ENCODE measurements at regions not wholly inside any gene's neighbourhood (a gene's known extent, or its start where the extent isn't known, plus 50 kb on each side); places are given as distances from the start of the nearest gene placed in this dataset.

DNA sequence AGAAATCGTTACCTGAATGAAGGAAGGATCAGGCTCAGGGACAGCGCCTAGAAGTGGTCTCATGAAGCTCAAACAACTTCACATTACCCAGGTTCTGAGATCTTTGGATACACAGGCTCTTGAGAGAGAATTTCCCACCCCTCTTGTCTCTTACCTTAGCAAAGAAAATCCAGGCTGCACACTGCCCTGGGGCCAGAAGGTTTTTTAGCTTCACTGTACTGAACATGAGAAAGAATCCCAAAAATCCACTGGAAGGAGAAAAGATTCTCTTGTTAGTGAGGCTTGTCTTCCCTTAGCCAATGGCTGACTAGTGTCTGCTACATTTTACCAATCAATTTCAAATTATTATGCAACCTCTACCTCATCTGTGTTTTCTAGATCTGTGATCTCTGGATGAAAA, 101.0 kb upstream of the RIOK3 start:
- POLR2A ChIA-PET: no interaction called here
- CTCF ChIA-PET: interaction anchor here (1.2 kb wide), 1 partner anchor 60 kb away, joined by 3 read pairs; no protein-coding TSS in a partner anchor
- H3K27me3 Mint-ChIP-seq: no peaks in the 10 kb centered on the region
- H3K9me3 Mint-ChIP-seq: peaks cover 4% of the 10 kb centered on the region
- intact Hi-C loops (cut with micrococcal nuclease): no loop called here
- DNase-seq: no peak
- H3K4me3 Mint-ChIP-seq: no peak overlapping the region
- no peak overlapping the region for H3K27ac Mint-ChIP-seq
- H3K36me3 Mint-ChIP-seq: peaks cover 41% of the 10 kb centered on the region
- peaks cover 2% of the 10 kb centered on the region for H3K4me1 Mint-ChIP-seq (ENCODE audit: low read depth)

DNA sequence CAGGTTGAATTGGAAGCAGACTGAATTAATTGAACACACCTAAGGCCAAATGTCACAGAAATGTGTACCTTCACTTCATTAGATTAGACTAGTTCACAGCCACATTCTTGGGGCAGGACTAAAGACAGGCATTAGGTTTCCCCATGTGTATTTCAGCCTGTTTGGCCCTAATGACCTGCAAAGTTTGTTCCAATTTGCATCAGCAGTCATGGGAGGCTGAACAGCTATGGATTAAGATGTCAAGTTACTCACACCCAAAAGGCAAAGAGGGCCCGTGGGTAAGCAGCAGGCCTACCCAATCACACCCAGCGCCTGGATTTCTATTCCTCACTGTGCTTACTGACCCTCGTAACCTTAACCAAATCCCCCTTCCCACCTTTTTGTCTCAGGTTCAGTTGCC, 99.6 kb upstream of the RIOK3 start:
- Mint-ChIP-seq H3K4me1 (ENCODE audit: low read depth) (peaks cover 6% of the 10 kb centered on the region), H3K9me3 (peaks cover 4% of the 10 kb centered on the region), H3K4me3 (no peak overlapping the region), H3K36me3 (peaks cover 41% of the 10 kb centered on the region), H3K27ac (no peak overlapping the region), H3K27me3 (no peaks in the 10 kb centered on the region)
- CTCF ChIA-PET: no interaction called here
- POLR2A ChIA-PET: no interaction called here
- intact Hi-C loops (cut with micrococcal nuclease): no loop called here
- DNase-seq: no peak

GRCh38 chr18:23354625-23355024, 98.5 kb upstream of the RIOK3 start:
- DNase-seq: no peak
- Mint-ChIP-seq H3K27ac (no peak overlapping the region), H3K27me3 (no peaks in the 10 kb centered on the region), H3K4me1 (ENCODE audit: low read depth) (peaks cover 10% of the 10 kb centered on the region), H3K36me3 (peaks cover 31% of the 10 kb centered on the region), H3K4me3 (no peak overlapping the region), H3K9me3 (peaks cover 4% of the 10 kb centered on the region)
- CTCF ChIA-PET: interaction anchor here (1.0 kb wide), 1 partner anchor 58 kb away, joined by 3 read pairs; no protein-coding TSS in a partner anchor
- POLR2A ChIA-PET: no interaction called here
- intact Hi-C loops (cut with micrococcal nuclease): loop anchor here (5.0 kb wide), 2 partner anchors 58 to 122 kb away; no protein-coding TSS in a partner anchor

DNA sequence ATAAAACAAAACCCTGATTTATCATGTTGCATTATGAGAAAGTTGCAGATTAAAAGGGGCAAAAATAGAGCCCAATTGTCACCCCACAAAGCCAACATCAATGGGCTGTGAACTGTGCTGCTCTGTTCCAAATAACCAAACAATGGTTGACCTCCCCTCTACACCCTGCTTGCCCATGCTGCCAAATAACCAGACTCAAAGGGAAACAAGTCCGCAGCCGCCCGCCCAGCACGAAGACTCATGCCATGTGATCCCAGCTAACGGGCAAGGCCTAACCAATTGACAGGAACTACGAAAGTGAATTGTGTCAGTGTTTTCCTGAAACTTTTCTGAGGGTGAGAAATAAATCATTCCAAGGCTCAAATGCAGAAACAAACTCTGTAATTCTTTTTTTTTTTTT, 97.9 kb upstream of the RIOK3 start:
- intact Hi-C loops (cut with micrococcal nuclease): loop anchor here (5.0 kb wide), 2 partner anchors 57 to 123 kb away; no protein-coding TSS in a partner anchor
- DNase-seq: no peak
- Mint-ChIP-seq H3K4me1 (ENCODE audit: low read depth) (peaks cover 10% of the 10 kb centered on the region), H3K27me3 (no peaks in the 10 kb centered on the region), H3K4me3 (no peak overlapping the region), H3K27ac (no peak overlapping the region), H3K9me3 (peaks cover 4% of the 10 kb centered on the region), H3K36me3 (peaks cover 25% of the 10 kb centered on the region)
- ChIA-PET POLR2A (no interaction called here), CTCF (interaction anchor here (1.0 kb wide), 1 partner anchor 58 kb away, joined by 3 read pairs; no protein-coding TSS in a partner anchor)

DNA sequence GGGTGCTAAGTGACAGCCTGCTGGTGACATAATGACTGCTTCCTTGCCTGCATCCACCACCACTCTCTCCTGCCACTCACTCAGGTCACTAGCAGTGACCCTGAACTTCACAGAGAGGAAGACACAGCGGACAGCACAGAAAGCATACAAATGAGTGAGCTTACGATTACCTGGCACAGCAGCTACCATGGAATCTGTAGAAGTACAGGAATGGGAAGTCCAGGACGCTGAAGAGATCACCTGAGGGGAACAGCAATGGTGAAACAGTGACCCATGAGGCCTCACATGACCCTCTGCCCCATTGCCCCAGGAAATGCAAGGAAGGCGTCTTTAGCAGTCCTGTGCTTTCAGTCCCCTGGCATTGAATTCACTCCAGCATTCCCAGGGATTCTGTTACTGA, 96.7 kb upstream of the RIOK3 start:
- CTCF ChIA-PET: no interaction called here
- no peak overlapping the region for H3K4me3 Mint-ChIP-seq
- DNase-seq: no peak

DNA sequence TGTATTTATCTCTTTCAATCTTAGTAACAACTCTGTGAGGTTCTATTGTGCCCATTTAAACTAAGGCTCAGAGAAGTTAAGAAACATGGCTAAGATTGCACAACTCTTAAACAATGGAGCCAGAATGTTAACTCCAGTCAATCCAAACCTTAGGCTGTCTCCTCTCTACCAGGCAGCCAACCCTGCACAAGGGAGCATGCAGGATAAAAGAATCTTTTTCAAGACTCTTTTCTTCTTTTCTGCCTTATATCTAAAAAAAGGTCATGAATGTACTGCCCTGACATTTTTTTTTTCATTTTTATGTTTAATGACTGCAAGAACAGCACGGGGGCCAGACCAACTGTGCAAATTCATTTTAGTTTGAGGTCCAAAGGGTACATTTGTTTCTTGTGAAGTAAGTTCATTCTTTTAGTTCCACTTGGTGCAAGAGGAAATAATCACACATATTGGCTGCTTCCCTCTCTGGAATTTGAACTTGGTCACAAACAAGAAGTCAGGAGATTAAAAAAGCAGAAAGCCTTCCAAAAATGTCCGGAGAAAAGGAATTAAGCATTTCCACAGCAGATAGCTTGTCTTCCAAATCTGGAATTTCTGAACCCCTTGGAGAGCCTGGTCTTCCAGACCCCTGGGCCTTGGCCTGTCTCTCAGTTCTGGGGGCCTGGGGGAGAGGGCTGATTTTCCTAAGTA, 96.0 kb upstream of the RIOK3 start:
- intact Hi-C loops (cut with micrococcal nuclease): loop anchor here (5.0 kb wide), 2 partner anchors 55 to 125 kb away; no protein-coding TSS in a partner anchor
- H3K36me3 Mint-ChIP-seq: peaks cover 10% of the 10 kb centered on the region

More for the DNA sequence above, 96.7 kb upstream of the RIOK3 start:
- Mint-ChIP-seq H3K27me3 (no peaks in the 10 kb centered on the region), H3K4me1 (ENCODE audit: low read depth) (peaks cover 10% of the 10 kb centered on the region), H3K27ac (no peak overlapping the region), H3K36me3 (peaks cover 16% of the 10 kb centered on the region), H3K9me3 (no peaks in the 10 kb centered on the region)
- intact Hi-C loops (cut with micrococcal nuclease): loop anchor here (5.0 kb wide), 2 partner anchors 56 to 124 kb away; no protein-coding TSS in a partner anchor
- POLR2A ChIA-PET: no interaction called here

DNA sequence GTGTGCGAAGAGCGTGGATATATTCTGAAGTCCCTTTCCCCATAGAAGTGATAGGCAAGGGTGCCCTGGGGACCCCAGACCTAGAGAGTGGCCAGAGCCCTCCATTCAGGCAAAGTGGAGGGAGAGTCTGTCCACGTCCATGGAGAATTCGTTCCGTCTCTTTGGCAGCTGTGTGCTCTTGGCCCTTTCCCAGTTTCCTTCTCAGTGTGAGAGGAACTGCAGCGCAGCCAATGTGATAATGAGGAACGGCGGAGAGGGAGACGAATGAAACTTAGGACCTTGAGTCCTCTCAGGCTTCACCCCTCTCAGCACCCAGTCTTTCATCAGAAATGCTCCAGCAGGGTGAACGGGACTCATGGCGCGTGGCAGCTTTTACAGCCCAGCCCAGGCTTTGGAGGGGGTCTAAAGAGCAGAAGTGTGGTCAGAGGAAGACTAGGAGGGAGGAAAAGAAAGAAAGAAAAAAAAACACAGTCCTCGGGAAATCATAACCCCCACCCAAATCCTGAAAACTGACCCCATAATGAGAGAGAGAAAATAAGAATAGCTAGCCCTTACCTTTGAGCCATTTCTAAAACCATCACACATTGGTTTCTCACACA, 95.0 kb upstream of the RIOK3 start:
- no peak overlapping the region for H3K27ac Mint-ChIP-seq
- POLR2A ChIA-PET: no interaction called here

More for the DNA sequence above, 96.0 kb upstream of the RIOK3 start:
- CTCF ChIA-PET: no interaction called here
- Mint-ChIP-seq H3K9me3 (no peaks in the 10 kb centered on the region), H3K27ac (no peak overlapping the region), H3K4me1 (ENCODE audit: low read depth) (peaks cover 10% of the 10 kb centered on the region), H3K4me3 (no peak overlapping the region), H3K27me3 (no peaks in the 10 kb centered on the region)
- POLR2A ChIA-PET: no interaction called here
- no peak for DNase-seq

GRCh38 chr18:23359421-23359820, 93.7 kb upstream of the RIOK3 start:
- ChIA-PET POLR2A (no interaction called here), CTCF (no interaction called here)
- Mint-ChIP-seq H3K27me3 (no peaks in the 10 kb centered on the region), H3K9me3 (no peaks in the 10 kb centered on the region), H3K4me3 (no peak overlapping the region), H3K27ac (no peak overlapping the region), H3K4me1 (ENCODE audit: low read depth) (peaks cover 10% of the 10 kb centered on the region), H3K36me3 (peaks cover 6% of the 10 kb centered on the region)
- DNase-seq: no peak
- intact Hi-C loops (cut with micrococcal nuclease): loop anchor here (1.0 to 5.0 kb wide), 3 partner anchors 53 to 228 kb away; no protein-coding TSS in a partner anchor

More for the DNA sequence above, 95.0 kb upstream of the RIOK3 start:
- H3K9me3 Mint-ChIP-seq: no peaks in the 10 kb centered on the region
- peaks cover 6% of the 10 kb centered on the region for H3K36me3 Mint-ChIP-seq
- H3K27me3 Mint-ChIP-seq: no peaks in the 10 kb centered on the region
- intact Hi-C loops (cut with micrococcal nuclease): loop anchor here (5.0 kb wide), 2 partner anchors 54 to 126 kb away; no protein-coding TSS in a partner anchor
- CTCF ChIA-PET: interaction anchor here (0.6 to 0.8 kb wide), 4 partner anchors 227 to 559 kb away, joined by 3 read pairs; no protein-coding TSS in a partner anchor
- peaks cover 10% of the 10 kb centered on the region for H3K4me1 Mint-ChIP-seq (ENCODE audit: low read depth)
- DNase-seq: no peak
- H3K4me3 Mint-ChIP-seq: no peak overlapping the region

GRCh38 chr18:23363865-23364570, 89.1 kb upstream of the RIOK3 start:
- POLR2A ChIA-PET: no interaction called here

DNA sequence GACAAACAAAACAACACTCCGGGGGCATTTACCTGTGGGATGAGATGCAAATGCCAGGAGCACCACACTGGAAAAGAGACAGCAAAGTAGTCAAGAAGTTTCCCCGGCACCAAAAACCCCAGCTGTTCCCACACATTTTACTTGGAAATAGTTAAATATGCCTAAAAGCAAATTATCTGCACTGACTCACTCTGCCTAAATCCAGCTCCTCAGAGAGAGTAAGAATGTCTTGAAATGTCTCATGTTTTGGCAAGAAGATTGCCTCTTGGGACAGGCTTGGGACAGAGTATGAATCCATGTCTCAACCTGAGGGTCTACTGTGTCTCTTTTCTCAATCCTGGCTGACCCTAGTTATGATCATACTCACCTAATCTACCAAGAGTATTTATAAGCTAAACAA, 87.5 kb upstream of the RIOK3 start:
- H3K27me3 Mint-ChIP-seq: no peaks in the 10 kb centered on the region

More at GRCh38 chr18:23363865-23364570, 89.1 kb upstream of the RIOK3 start:
- no peak for DNase-seq
- no peaks in the 10 kb centered on the region for H3K27me3 Mint-ChIP-seq
- no peak overlapping the region for H3K27ac Mint-ChIP-seq
- intact Hi-C loops (cut with micrococcal nuclease): no loop called here
- no peaks in the 10 kb centered on the region for H3K36me3 Mint-ChIP-seq
- H3K4me3 Mint-ChIP-seq: no peak overlapping the region
- CTCF ChIA-PET: no interaction called here
- no peaks in the 10 kb centered on the region for H3K9me3 Mint-ChIP-seq
- no peaks in the 10 kb centered on the region for H3K4me1 Mint-ChIP-seq (ENCODE audit: low read depth)

GRCh38 chr18:23369266-23369665, 83.8 kb upstream of the RIOK3 start:
- no peak overlapping the region for H3K27ac Mint-ChIP-seq
- ChIA-PET CTCF (no interaction called here), POLR2A (no interaction called here)
- no peak for DNase-seq
- no peaks in the 10 kb centered on the region for H3K9me3 Mint-ChIP-seq
- no peaks in the 10 kb centered on the region for H3K4me1 Mint-ChIP-seq (ENCODE audit: low read depth)
- no peak overlapping the region for H3K4me3 Mint-ChIP-seq
- H3K27me3 Mint-ChIP-seq: no peaks in the 10 kb centered on the region
- H3K36me3 Mint-ChIP-seq: no peaks in the 10 kb centered on the region
- intact Hi-C loops (cut with micrococcal nuclease): no loop called here

More for the DNA sequence above, 87.5 kb upstream of the RIOK3 start:
- ChIA-PET POLR2A (no interaction called here), CTCF (interaction anchor here (0.6 kb wide), 1 partner anchor 1019 kb away, joined by 4 read pairs; no protein-coding TSS in a partner anchor)
- Mint-ChIP-seq H3K9me3 (no peaks in the 10 kb centered on the region), H3K27ac (no peak overlapping the region), H3K4me3 (no peak overlapping the region), H3K4me1 (ENCODE audit: low read depth) (no peaks in the 10 kb centered on the region), H3K36me3 (no peaks in the 10 kb centered on the region)
- intact Hi-C loops (cut with micrococcal nuclease): no loop called here
- no peak for DNase-seq

DNA sequence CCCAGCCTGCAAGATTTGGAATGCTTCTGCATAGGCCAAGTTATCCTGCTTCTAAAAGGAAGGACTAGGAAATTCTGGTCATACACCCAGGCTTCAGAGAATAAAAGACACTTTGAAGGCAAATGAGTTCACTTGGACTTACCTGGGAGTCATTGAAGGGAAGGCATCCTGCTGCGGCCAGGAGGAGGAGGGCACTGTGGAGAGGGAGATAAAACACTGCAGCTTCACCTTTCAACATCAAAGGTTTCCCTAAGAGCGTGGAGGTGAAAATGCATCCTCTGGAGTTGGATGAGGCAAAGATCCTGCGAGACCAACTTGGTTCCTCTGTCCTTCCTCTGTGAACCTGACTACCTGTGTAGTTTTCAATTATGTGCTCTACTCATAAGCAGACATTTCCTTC, 79.5 kb upstream of the RIOK3 start:
- no peak overlapping the region for H3K4me3 Mint-ChIP-seq
- H3K36me3 Mint-ChIP-seq: no peaks in the 10 kb centered on the region
- CTCF ChIA-PET: no interaction called here
- intact Hi-C loops (cut with micrococcal nuclease): no loop called here
- POLR2A ChIA-PET: no interaction called here
- DNase-seq: no peak
- peaks cover 11% of the 10 kb centered on the region for H3K4me1 Mint-ChIP-seq (ENCODE audit: low read depth)
- no peaks in the 10 kb centered on the region for H3K9me3 Mint-ChIP-seq
- no peaks in the 10 kb centered on the region for H3K27me3 Mint-ChIP-seq
- no peak overlapping the region for H3K27ac Mint-ChIP-seq
